ENCODE measurements at regions not wholly inside any gene's neighbourhood (a gene's known extent, or its start where the extent isn't known, plus 50 kb on each side); places are given as distances from the start of the nearest gene placed in this dataset.

GRCh38 chr17:72039490-72039889 is 81.3 kb upstream of the SOX9 start:
- no peak for TF ChIP-seq CTCF (IDR thresholded peaks at IDR 0.05)
- TF ChIP-seq POLR2A (IDR thresholded peaks at IDR 0.05) = no peak
